GM19328 (cell line): ENCODE measurements at regions not wholly inside any gene's neighbourhood (a gene's known extent, or its start where the extent isn't known, plus 50 kb on each side); places are given as distances from the start of the nearest gene placed in this dataset.

Experiments used
- ATAC-seq: cut with Tn5 transposase; IDR thresholded peaks from one replicate; pipeline ENCODE4 v1.9.1; 2021; ENCODE audit warnings: mild to moderate bottlenecking, moderate library complexity; ENCODE audit not compliant: unreplicated experiment

DNA sequence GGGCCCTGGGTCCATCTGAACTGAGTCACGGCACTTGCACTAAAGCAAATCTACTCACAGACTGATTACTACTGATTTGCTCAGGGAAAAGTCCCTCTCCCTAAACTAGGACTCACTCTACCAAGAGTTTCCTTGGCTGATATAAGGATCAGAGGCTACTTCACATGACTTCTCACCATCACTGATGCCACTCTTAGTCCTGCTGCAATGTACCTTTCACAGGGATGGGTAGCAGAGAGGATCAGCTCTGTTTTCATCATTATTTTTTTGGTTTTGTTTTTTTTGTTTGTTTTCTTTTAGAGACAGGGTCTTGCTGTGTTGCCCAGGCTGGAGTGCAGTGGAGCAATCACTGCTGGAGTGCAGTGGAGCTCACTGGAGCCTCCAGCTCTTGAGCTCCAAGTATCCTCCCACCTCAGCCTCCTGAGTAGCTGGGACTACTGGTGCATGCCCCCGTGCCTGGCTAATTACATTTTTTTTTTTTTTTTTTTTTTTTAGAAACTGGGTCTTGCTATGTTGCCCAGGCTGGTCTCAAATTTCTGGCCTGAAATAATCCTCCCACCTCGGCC is 200.6 kb downstream of the JCAD start:
- no peak for ATAC-seq

DNA sequence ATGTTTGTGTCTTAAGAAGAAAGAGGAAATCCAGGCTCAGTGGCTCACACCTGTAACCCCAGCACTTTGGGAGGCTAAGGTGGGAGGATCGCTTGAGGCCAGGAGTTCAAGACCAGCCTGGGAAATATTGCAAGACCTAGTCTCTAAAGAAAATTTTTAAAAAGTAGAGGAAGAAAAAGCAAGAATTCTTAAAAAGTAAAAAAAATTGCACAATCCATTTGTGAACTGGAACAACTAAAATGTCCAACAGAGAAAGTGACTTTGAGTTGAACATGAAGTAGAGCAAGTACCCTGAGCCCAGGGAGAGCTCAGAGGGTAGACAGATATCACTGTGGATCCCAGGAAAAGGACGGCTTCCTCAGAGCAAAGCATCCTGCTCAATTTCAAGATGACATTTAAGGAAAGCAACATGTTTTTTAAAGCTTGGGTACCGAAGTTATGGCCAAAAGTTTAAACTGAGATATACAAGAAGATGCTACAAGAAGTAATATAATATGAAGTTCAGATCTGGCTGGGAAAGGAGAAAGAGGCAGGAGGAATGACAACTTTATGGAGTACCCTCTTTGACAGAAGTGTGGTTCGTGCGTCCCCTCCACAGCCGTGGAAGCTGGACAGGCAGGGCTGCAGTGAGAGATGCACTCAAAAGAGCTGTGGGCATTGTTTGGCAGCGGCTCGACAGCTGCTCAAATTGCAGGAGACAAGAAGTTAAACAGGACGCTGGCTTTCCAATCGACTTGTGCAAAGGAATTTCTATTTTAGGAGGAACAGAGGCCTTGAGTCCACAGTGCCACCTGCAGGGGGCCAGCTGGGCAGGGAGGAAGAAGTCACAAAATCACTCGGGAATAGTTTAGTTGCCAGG is 201.3 kb downstream of the JCAD start:
- ATAC-seq: no peak

DNA sequence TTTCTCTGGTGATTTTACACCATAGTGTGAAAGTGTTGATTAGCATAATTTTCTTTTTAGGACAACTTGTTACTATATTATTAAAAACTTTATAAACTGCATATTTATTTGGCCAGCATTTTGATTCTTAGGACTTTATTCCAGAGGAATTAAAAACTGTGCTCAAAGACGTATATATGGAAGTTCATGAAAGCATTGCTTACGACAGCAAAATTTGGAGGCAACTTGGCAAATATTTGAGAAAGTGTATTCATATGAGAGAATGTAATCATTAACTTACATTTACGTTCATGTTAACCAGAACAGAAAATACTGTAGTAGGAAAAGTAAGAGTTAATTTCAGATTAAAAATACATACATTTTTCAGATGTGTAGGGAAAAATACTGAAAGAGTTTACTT is 203.1 kb downstream of the JCAD start:
- ATAC-seq: no peak

DNA sequence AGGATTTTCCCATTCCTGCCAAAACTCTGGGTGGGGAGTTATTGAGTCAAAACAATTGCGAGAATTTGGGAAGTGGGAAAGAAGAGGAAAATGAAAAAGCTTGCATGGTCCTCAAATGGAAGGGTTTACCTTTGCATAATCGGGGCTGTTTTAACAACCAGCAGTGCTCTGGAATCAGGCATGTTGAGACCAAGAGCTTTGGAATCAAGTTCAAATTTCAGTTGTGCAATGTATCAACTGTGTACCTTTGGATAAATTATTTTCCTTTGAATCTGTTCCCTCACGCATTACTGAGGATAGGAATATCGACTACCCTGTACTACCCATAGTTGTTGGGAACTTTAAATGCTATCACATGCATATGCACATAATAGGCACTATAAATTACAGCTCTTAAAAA is 205.5 kb downstream of the JCAD start:
- ATAC-seq: no peak

DNA sequence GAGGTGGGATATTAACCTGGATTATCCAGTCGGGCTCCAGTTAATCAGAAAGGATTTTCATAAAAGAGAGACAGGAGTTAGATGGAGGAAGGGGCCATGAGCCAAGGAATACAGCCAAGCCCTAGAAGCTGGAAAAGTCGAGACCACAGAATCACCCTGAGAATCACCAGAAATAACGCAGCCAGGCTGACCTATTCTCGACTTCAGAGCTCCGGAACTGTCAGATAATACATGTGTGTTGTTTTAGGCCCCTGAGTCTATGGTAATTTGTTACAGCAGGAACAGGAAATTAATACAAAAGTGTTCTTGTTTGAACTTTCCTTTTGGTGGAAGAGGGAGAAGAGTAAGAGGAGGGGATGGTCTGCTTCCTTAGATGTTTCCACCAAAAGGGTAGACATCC is 208.1 kb downstream of the JCAD start:
- ATAC-seq: no peak

DNA sequence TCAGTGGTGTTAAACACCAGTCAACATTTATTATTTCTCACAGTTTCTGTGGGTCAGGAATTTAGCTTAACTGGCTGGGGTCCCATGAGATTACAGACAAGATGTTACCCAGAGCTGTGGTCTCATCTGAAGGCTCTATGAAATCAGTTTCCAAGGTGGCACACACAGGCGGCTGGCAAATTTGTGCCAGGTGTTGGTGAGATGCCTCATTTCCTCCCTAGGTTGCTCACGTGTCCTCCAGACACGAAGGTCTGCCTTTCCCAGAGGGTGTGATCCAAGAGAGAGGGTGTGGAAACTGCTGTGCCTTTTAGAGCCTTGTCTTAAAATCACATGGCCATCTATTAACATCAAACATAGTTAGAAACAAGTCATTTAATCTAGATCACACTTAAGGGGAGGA is 209.0 kb downstream of the JCAD start:
- no peak for ATAC-seq

DNA sequence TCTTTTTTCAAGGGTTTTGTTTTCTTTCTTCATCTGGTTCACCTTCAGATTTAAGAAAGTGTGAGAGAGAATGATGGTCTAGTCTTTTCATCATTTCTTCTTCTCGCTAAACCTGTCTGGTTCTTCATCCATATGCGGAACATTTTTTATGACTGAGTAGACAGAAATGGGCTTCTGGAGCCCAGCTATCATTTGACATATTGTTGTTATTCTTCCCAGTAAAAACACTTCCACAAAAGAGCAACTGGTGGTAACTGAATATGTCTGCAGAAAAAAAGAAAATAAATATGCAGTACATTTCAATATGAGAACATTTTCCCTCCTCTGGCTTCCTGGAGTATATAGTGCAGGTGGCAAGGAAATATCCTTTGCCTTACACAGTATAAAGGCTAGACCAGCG is 209.5 kb downstream of the JCAD start:
- no peak for ATAC-seq

DNA sequence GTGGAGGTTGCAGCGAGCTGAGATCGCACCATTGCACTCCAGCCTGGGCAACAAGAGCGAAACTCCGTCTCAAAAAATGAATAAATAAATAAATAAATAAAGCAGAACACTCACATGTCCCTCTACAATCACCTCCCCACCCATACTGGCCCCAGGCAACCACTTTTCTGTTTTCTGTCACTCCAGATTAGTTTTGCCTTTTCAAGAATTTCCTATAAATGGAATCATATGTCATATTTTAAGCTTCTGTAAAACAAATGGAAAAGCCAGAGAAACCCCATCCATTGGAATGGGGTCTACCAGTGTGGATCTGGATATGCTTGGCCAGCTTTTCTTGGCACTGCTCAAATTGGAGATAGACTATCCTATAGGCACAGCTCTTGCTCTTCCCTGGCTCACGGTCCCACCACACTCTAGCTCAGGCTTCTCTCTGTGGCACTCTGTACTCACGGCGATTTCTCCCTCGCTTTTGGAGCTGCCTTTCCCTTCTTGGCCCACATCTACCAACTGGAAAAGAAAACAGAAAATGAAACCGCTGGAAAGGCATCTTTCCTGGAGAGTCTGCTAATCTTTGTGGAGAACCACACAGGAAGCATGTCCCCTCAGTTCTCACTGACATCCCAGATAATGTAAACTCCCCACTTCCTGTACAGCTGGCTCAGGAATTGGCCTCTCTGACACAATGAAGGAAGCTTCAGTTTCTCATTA is 210.1 kb downstream of the JCAD start:
- no peak for ATAC-seq

DNA sequence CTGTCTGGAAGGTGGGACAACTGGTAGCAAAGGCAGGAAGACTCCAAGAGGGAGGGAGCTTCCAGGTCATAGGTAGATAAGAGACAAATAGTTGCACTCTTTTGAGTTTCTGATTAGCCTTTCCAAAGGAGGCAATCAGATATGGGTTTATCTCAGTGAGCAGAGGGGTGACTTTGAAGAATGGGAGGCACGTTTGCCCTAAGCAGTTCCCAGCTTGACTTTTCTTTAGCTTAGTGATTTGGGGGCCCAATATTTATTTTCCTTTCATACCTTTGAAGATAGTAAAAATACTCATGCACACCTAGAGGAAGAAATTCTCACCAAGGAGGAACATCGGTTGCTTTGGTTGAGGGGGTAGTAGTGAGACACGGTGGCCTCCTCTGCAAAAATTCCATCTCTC is 212.1 kb upstream of the SVIL start:
- ATAC-seq: no peak

DNA sequence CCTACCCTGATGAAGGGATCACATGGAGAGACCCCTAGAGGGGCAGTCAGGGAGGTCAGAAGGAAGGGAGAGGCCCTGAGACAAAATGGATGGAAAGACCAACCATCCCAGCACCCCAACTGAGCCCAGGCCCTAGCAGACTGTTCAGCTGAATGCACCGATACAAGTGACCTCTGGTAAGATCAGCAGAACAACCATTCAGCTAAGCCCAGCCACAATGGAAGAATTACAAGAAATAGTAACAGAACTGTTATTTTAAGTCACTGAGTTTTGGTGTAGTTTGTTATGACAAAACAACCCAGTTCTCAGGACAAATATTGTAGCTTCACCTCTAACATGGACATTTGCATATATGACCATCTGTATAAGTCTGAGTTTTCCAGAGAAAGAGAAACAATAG is 210.4 kb upstream of the SVIL start:
- no peak for ATAC-seq

DNA sequence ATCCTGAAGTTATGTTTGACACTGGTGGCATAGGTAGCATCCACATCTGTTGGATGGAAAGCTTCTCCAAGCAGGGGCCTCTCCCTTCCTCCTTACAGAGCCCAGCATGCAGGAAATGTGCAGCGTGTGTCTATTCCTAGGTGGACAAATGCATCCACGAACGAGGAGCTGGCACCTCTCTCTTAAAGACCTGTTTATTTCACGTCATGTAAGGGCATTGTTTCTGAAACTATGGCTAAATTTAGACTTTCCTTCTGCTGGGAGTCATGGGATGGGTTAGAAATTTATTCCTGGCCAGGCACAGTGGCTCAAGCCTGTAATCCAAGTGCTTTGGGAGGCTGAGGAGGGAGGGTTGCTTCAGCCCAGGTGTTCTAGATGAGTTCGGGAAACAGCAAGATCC is 208.4 kb upstream of the SVIL start:
- ATAC-seq: no peak

DNA sequence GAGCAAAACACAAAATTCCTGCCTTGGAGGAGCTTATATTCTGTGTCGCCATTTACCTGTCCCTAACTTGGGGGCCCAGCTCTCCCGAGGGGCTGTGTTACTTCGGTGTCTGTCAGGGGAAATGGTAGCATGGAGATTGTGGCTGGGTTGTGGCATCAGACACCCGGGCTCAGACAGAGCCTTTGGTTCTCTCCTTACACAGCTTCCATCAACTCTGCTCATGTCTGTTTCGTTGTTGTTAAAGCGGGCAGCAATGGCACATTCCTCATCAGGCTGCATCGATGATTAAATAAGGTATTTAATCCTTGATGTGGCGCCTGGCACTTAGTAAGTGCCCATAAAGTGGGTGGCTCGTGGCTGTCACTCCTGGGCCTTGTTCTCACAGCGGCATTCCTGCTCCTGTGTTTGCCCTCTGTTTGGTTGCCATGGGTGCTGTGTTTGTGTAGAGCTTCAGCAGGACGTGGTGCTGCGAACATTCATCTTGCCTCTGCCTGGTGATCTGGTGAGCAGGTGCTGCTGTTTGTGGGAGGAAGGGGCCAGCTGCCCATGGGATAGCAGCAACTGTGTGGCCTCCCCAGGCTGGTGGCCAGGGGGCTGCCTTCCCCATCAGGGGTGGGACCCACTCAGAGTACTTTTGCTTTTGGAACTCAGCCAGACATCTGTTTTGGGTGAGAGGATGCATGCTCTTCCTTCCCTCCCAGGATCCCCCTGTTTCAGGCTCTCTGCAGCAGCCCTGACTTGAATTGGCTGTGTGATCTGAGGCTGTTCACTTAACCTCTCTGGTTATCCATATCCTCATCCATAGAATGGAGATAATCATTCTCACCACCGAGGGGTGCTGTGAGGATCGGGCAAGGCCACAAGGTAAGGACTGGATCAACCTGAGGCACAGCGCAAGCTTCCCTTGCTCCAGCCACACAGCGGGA is 207.2 kb upstream of the SVIL start:
- no peak for ATAC-seq

DNA sequence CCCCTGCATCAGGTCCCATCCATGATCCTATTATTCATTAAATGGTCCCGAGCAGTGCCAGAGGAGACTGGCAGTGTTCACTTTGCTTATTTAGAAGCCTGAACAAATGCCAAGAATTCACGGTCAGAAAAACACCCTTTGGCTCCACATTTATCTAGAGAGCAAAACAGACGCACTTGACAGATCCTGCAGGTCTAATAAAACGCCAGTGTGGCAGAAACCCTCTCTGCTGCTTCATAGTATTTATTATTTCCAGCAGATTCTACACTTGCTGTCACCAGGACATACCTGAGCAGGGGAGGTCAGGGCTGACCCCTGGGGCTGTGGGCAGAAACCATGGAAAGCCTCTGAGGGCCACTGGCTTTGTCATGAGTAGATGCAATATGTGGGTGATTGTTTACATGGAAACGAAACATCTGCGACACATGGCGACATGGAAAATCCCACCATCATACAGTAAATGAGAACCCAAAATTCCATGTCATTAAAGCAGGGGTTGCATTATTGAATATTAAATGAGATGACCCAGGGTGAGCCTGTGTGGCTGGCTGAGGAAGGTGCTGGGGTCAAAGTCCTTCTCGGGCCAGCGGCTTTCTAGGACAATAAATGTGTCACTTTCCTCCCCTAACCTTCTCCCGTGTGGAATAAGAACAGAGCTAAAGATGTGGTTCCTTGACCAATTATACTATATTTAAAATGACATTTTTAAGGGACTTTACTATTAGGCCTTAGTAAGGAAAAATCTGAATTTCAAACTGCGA is 205.9 kb upstream of the SVIL start:
- no peak for ATAC-seq

DNA sequence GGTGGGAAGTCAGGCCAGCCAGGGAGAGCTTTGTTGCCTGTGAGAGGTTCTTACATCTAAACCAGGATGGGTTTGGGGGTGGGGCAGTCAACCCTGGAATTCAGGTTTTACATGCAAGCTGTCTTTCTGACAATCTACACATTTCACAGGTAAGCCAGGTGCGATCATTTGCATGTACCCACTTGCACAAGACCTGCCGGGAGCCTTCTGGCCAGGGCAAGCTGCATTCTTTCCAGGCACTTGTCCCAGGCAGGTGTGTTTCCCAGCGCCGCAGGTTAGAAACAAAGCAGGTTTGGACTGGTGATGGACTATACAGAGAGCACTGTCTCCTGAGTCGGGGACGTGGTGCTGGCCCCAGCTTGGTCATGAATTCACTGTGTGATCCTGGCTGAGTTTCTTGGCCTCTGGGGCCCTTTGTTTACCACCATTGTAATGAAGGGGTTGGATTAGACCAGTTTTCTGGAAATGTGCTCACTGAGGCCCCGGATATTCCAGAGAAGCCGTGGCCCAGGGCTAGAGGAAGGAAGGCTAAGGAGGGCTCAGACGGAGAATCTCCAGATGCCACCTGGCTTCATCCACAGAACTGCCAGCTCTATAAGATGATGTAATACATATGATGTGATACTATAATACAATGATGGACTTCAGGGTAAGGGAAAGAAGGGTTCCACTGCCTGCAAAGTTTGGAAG is 205.2 kb upstream of the SVIL start:
- no peak for ATAC-seq

DNA sequence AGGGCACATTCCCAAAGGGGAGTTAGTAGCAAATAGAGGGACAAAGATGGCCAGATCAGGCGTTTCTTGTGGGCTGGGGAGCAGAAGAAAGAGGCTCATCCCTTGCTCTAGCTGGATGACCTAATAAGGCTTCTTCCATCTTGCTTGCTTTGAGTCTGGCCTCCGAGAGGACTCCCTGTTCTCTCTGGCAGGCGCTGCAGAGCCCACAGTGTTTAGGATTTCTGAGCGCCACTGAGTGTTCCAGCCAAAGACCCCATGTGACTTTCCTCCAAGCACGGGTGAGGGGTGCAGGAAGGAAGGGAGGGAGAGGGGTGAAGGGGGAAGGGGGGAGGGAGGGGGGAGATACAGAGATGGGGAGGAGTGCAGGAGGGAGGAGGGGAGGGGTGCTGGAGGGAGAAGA is 203.8 kb upstream of the SVIL start:
- no peak for ATAC-seq

DNA sequence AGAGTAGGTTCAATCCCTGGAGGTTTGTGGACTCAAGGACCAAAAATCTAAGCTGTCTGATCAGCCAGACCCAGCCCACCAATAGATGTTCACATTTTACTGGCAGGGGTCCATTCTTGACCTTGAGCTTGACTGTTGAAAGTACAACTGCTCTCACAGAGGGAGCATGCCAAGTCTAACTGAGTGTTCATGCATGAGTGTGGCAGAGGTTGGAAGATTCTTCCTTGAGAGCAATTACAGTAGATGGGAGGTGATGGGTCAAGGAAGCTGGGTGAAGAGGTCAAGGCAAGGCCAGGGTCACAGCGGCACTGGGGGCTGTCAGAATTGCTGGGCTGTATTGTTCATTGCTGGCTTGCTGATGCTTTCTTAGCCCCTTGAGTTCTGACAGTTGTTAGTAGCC is 202.8 kb upstream of the SVIL start:
- no peak for ATAC-seq

DNA sequence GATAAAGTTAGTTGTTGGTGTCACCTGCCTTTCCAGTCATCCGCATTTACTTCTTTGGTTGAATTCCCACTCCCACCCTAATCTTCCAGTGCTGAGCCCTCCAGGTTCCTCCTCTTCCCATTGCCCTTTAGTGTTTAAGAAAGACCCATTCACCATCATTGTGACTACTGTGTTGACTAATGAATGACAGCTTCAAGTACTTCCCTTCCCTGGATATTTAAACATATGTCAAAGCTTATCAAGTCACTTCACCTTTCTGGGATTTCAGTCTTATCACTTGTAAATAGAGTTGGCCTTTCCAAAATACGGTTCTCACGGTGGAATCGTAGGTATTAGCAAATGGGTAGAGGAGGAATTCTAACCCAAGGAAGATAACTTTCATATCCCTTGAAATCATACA is 201.6 kb upstream of the SVIL start:
- ATAC-seq: no peak

DNA sequence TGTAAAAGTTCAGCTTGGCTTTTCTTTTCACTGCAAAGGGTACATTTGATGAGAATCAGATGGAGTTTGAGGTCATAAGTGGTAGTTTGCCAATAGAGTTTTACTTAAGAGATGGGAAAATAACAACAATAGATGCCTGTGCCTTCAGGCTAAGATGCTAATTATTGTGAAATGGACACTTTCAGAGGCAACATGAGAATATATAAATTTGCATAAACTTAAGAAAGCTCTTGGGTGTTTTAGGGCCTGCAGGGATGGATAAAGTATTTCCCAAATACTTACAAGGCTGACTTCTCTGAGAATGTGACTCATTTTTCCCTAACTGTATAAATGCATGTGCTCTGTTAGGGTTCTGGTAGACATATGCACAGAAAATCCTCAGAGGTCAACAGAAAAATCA is 200.3 kb upstream of the SVIL start:
- ATAC-seq: no peak

DNA sequence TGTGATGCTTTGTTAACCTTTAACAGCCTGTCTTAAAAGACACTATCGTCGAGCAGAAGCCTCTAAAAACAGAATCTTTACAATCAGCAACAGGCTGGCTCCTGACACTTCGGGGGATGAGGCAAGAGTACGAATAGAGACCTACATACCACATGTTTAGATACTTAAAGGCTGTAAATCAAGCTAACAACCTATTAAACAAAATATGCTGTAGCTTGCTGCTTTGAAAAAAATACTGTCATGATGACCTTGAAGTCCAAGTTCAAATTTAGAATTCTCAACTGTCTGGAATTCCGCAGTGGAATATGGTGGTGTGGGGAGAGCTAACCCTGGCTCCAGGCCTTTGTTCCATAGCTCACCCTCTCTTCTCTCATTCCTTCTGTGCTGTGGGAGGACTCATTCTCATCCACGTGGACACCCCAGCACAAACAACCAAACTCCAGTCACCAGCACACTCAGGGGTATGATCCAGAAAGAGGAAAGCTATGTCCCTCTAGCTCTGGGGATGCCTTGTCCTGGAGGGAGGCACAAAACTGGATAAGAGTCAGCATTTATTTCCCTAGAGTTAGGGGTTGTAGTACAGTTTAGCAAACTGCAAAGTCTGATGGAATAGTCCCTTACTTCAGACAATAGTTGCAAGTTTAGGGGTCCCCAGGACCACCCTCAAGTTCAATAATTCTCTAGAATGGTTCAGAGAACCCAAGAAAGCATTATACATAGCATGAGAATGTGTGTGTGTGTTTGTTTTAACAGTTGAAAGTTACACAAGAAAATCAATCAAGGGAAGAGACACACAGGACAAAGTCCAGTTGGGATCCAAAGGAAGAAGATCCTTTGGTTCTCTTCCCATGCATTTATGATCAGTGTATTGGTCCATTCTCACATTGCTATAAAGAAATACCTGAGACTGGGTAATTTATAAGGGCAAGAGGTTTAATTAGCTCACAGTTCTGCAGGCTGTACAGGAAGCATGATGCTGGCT is 196.1 kb upstream of the SVIL start:
- no peak for ATAC-seq
